K562 (cell line): ENCODE measurements at regions not wholly inside any gene's neighbourhood (a gene's known extent, or its start where the extent isn't known, plus 50 kb on each side); places are given as distances from the start of the nearest gene placed in this dataset.

Experiments
- ATAC-seq: fragments of 200-7000 bp; cut with Tn5 transposase; 3 replicates; pipeline ENCODE4 v1.9.1; 2020; ENCODE audit warnings: moderate library complexity
- BruUV-seq: library from RNA; stranded (reverse); fragments of 400-500 nt; replicated peaks from 2 replicates; lab custom pipeline; 2021; lab: Mats Ljungman, UMichigan
- CTCF ChIA-PET: fragments of 300-600 bp; formaldehyde crosslinking; extraction: SDS; loops from one replicate; lab custom pipeline; 2021; ENCODE audit warnings: low intra/inter-chr PET ratio; lab: Yijun Ruan, JAX
- POLR2A ChIA-PET: fragments of 300-600, 350-650 bp; sonication (Branson Sonifier 250); formaldehyde crosslinking; extraction: SDS; loops from one replicate; lab custom pipeline; 2021; ENCODE audit warnings: antibody characterized with exemption, inconsistent platforms; lab: Yijun Ruan, JAX
- DNase-seq, 4 experiments: peaks; one replicate each; pipeline versions ENCODE4 v3.0.0 to v3.0.0-alpha.2; 2011 to 2018; ENCODE audit warnings: low spot score in 3 of 4, mixed read lengths in 3 of 4; ENCODE audit errors: extremely low read depth in 1 of 4
- FAIRE-seq: peaks from 2 replicates; lab custom pipeline; 2011; peaks lifted over from hg19 to GRCh38; lab: Jason Lieb, UNC
- H2AFZ ChIP-seq: 2 replicates; pipeline ENCODE4 v1.6.0; 2011; ENCODE audit warnings: low read depth, low read length, control low read depth, inconsistent platforms
- H3K27ac ChIP-seq: fragments of 200-600 bp; 3 replicates; pipeline ENCODE4 v1.8.0; 2011; ENCODE audit warnings: low read depth, mild to moderate bottlenecking, control low read depth, inconsistent platforms, low read length, moderate library complexity, mixed read lengths; ENCODE audit errors: extremely low read depth
- H3K27me3 ChIP-seq, 2 experiments: fragments of 300-600 bp in 1 of 2; 2 replicates in 1 of 2; 3 replicates in 1 of 2; pipeline versions ENCODE4 v1.6.0 to v1.8.0; 2011; ENCODE audit warnings: inconsistent platforms in 2 of 2, low read length in 2 of 2, mild to moderate bottlenecking in 1 of 2, mixed read lengths in 1 of 2, moderate library complexity in 1 of 2; ENCODE audit not compliant: control insufficient read depth in 2 of 2, insufficient read depth in 2 of 2
- H3K36me3 ChIP-seq: fragments of 300-600 bp; 3 replicates; pipeline ENCODE4 v1.8.0; 2011; ENCODE audit warnings: mild to moderate bottlenecking, low read length, inconsistent platforms; ENCODE audit not compliant: control insufficient read depth, insufficient read depth
- H3K4me1 ChIP-seq, 2 experiments: fragments of 200-600 bp in 1 of 2; replicated peaks in 1 of 2; 2 replicates in 1 of 2; 3 replicates in 1 of 2; pipeline versions ENCODE4 v1.5.1 to v1.8.0; 2011; ENCODE audit warnings: inconsistent platforms in 2 of 2, low read length in 2 of 2, mild to moderate bottlenecking in 1 of 2, mixed read lengths in 1 of 2, moderate library complexity in 1 of 2; ENCODE audit not compliant: control insufficient read depth in 2 of 2, insufficient read depth in 2 of 2
- H3K4me2 ChIP-seq: 2 replicates; pipeline ENCODE4 v1.6.1; 2011; ENCODE audit warnings: low read length, control low read depth, inconsistent platforms, mixed read lengths; ENCODE audit not compliant: insufficient read depth
- H3K4me3 ChIP-seq: fragments of 200-600 bp; sonication (generic), shearing (Covaris generic); 2 replicates; pipeline ENCODE4 v1.5.1; 2016; ENCODE audit warnings: control low read depth, inconsistent platforms
- H3K79me2 ChIP-seq: fragments of 200-600 bp; 3 replicates; pipeline ENCODE4 v1.8.0; 2011; ENCODE audit warnings: low read length, inconsistent platforms; ENCODE audit not compliant: control insufficient read depth, insufficient read depth
- H3K9ac ChIP-seq, 2 experiments: 2 replicates each; pipeline versions ENCODE4 v1.6.0 to v1.6.1; 2011; ENCODE audit warnings: low read depth in 2 of 2, low read length in 2 of 2, control low read depth in 1 of 2, inconsistent platforms in 1 of 2, mild to moderate bottlenecking in 1 of 2, mixed read lengths in 1 of 2; ENCODE audit not compliant: insufficient read depth in 1 of 2
- H3K9me1 ChIP-seq: one replicate; pipeline ENCODE4 v1.6.0; 2011; ENCODE audit warnings: inconsistent platforms, mild to moderate bottlenecking, low read length, moderate library complexity; ENCODE audit not compliant: control insufficient read depth, insufficient read depth
- H3K9me3 ChIP-seq: replicated peaks from 2 replicates; pipeline ENCODE4 v1.5.1; 2011; ENCODE audit warnings: low read depth, low read length, inconsistent platforms; ENCODE audit not compliant: control insufficient read depth, insufficient read depth
- H4K20me1 ChIP-seq: replicated peaks from 2 replicates; pipeline ENCODE4 v1.6.1; 2011; ENCODE audit warnings: low read length, inconsistent platforms, mixed read lengths; ENCODE audit not compliant: control insufficient read depth, insufficient read depth
- ADNP ChIP-seq: fragments of 200-800 bp; sonication (Bioruptor generic); IDR thresholded peaks from 2 replicates; pipeline ENCODE4 v1.6.1; 2016; ENCODE audit warnings: missing genetic modification characterization, missing compliant biosample characterization
- CREB5 ChIP-seq: fragments of 250-450 bp; sonication (Bioruptor Pico); IDR thresholded peaks from 2 replicates; pipeline ENCODE4 v1.5.0; 2020; ENCODE audit warnings: mild to moderate bottlenecking
- EP400 ChIP-seq: fragments of 450-650 bp; IDR thresholded peaks from 2 replicates; pipeline ENCODE4 v1.6.1; 2017; ENCODE audit warnings: antibody characterized with exemption, mild to moderate bottlenecking, moderate library complexity
- IRF9 ChIP-seq: fragments of 450-650 bp; IDR thresholded peaks from 2 replicates; pipeline ENCODE4 v1.6.1; 2016; ENCODE audit warnings: missing biosample characterization, missing genetic modification characterization
- MIER1 ChIP-seq: fragments of 450-650 bp; IDR thresholded peaks from 2 replicates; pipeline ENCODE4 v1.6.1; 2016; ENCODE audit warnings: antibody characterized with exemption, mild to moderate bottlenecking, low read depth
- YBX1 ChIP-seq: fragments of 450-650 bp; IDR thresholded peaks from 2 replicates; pipeline ENCODE4 v1.7.1; 2016; ENCODE audit warnings: mild to moderate bottlenecking
- ZKSCAN3 ChIP-seq: fragments of 250-450 bp; sonication (Bioruptor Pico); IDR thresholded peaks from 2 replicates; pipeline ENCODE4 v1.4.0; 2020
- WGBS: fragments of 100-300 bp; shearing (Covaris generic); methylation state at CpG from one replicate; pipeline ENCODE4 v1.1.6; 2016; ENCODE audit warnings: low coverage, mixed read lengths; ENCODE audit not compliant: insufficient coverage; ENCODE audit errors: missing lambda C conversion rate; 5-methylcytosine and 5-hydroxymethylcytosine counted together
- in situ Hi-C: fragments of 300-500 bp; cut with MboI; formaldehyde crosslinking; loops from 4 replicates; pipeline ENCODE4 v1.15.0; 2018; ENCODE audit warnings: inconsistent platforms, mixed read lengths
- intact Hi-C: fragments of 100-400 bp; cut with micrococcal nuclease; formaldehyde crosslinking; loops from 2 replicates; pipeline ENCODE4 v1.14.2; 2022

GRCh38 chr4:81876106-81876505 is 404.4 kb upstream of the RASGEF1B start:
- Histone ChIP-seq H3K79me2 (no peaks in the 10 kb centered on the region), H3K4me3 (no peak overlapping the region), H3K4me1 (no peaks in the 10 kb centered on the region), H3K4me2 (no peak overlapping the region), H3K9me3 (no peaks in the 10 kb centered on the region), H3K27ac (no peak overlapping the region), H3K36me3 (no peaks in the 10 kb centered on the region), H3K9me1 (no peaks in the 10 kb centered on the region), H4K20me1 (no peaks in the 10 kb centered on the region), H2AFZ (no peak overlapping the region), H3K27me3 (peaks cover 0 to 3% of the 10 kb centered on the region in 2 experiments; a peak in 1 of 5 replicates), H3K9ac (no peak overlapping the region)
- 0% methylated on average over 3 of the region's 3 CpGs for WGBS
- no peak for FAIRE-seq
- ChIA-PET POLR2A (no interaction called here), CTCF (no interaction called here)
- BruUV-seq, result no TSS peak
- no peak for ATAC-seq
- in situ Hi-C loops (no loop called here), intact Hi-C loops (no loop called here)
- TF ChIP-seq ZKSCAN3 (CRISPR knock-in tag) (no peak), CREB5 (CRISPR knock-in tag) (no peak), ADNP (no peak), EP400 (no peak), YBX1 (no peak), MIER1 (no peak), IRF9 (tag) (no peak)
- DNase-seq, result no peak
